ENCODE measurements at regions not wholly inside any gene's neighbourhood (a gene's known extent, or its start where the extent isn't known, plus 50 kb on each side); places are given as distances from the start of the nearest gene placed in this dataset.
"Not testable (repeated sequence)": the region's sequence is repeated elsewhere in the genome, so short reads cannot be mapped to it uniquely, and the experiment has no call there.

DNA sequence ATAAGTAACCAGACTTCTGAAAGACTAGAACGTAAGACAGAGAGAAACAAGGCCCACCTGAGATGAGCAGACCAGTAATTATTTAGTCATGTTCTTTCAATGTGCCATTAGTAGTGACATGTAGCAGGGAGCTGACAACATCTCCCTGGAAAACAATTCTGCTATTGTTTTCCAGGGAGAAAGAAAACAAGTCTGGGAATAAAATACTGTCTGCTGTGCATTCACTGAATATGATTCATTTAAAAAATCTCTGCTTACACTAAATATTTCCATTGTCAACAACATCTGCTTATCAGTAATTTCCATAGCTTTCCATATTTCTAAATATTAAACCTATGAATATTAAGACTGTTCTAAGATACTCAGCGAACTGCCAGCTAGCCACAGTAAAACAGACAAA is 80.0 kb downstream of the VCAM1 start:
- Histone ChIP-seq H3K9me3 (no peaks in the 10 kb centered on the region), H3K27me3 (peaks cover 14% of the 10 kb centered on the region), H3K36me3 (no peaks in the 10 kb centered on the region), H3K4me3 (ENCODE audit: low read depth, low read length) (no peak overlapping the region), H3K4me1 (no peaks in the 10 kb centered on the region)
- TF ChIP-seq, protein P1, sequence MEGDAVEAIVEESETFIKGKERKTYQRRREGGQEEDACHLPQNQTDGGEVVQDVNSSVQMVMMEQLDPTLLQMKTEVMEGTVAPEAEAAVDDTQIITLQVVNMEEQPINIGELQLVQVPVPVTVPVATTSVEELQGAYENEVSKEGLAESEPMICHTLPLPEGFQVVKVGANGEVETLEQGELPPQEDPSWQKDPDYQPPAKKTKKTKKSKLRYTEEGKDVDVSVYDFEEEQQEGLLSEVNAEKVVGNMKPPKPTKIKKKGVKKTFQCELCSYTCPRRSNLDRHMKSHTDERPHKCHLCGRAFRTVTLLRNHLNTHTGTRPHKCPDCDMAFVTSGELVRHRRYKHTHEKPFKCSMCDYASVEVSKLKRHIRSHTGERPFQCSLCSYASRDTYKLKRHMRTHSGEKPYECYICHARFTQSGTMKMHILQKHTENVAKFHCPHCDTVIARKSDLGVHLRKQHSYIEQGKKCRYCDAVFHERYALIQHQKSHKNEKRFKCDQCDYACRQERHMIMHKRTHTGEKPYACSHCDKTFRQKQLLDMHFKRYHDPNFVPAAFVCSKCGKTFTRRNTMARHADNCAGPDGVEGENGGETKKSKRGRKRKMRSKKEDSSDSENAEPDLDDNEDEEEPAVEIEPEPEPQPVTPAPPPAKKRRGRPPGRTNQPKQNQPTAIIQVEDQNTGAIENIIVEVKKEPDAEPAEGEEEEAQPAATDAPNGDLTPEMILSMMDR (IDR thresholded peaks at IDR 0.05; ENCODE audit: low read depth, low read length): no peak
- DNase-seq: no peak

DNA sequence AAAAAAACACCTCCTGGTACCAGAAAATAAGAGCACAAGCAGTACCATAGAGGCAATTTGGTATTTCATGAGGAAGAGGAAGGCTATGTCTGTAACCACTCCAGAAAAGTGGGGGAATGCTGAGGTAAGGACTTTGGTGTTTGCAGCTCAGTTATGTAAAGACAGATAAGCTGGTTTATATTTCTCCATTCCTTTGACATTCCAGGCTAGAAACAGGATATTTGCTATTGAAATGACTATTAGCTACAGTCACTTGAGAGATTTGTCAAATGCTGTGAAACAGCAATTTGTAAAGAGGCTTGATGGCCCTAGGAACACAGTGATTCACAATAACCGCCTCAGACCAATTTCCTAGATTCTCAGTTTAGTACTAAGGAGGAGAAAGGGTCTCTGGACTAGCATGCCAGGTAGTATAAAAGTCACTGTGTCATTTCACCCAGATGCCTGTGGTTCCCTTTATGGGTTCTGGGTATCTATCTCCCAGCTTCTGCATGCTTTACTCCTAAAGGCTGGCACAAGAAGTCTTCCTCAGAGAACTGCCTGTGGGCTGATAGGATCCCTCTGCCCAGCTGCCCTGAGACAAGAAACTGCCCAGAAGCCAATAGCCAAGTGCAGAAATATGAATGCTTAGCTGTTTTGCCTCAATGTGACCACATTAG is 80.5 kb downstream of the VCAM1 start:
- H3K36me3 ChIP-seq: no peaks in the 10 kb centered on the region
- H3K9me3 ChIP-seq: no peaks in the 10 kb centered on the region
- peaks cover 9% of the 10 kb centered on the region for H3K27me3 ChIP-seq
- H3K4me3 ChIP-seq (ENCODE audit: low read depth, low read length): no peak overlapping the region
- H3K4me1 ChIP-seq: no peaks in the 10 kb centered on the region
- no peak for DNase-seq
- TF ChIP-seq, protein P1 (IDR thresholded peaks at IDR 0.05; ENCODE audit: low read depth, low read length): no peak

DNA sequence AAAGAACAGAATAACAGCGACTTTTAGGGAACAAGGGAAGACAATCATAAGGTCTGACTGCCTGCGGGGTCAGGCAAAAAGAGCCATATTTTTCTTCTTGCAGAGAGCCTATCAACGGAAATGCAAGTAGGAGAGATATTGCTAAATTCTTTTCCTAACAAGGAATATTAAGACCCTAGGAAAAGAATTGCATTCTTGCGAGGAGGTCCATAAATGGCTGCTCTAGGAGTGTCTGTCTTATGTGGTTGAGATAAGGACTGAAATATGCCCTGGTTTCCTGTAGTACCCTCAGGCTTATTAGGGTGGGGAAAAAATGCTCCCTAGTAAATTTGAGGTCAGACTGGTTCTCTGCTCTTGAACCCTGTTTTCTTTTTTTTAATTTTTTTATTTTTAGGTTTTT is 81.7 kb downstream of the VCAM1 start:
- not testable (repeated sequence) for DNase-seq; H3K36me3 ChIP-seq; H3K4me1 ChIP-seq; H3K27me3 ChIP-seq; H3K9me3 ChIP-seq; H3K4me3 ChIP-seq (ENCODE audit: low read depth, low read length)

DNA sequence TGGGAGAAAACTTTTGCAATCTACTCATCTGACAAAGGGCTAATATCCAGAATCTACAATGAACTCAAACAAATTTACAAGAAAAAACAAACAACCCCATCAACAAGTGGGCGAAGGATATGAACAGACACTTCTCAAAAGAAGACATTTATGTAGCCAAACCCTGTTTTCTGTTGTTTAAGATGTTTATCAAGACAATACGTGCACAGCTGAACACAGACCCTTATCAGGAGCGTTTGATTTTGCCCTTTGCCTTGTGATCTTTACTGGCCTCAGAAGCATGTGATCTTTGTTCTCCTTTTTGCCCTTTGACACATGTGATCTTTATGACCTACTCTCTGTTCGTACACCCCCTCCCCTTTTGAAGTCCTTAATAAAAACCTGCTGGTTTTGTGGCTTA is 83.7 kb downstream of the VCAM1 start:
- not testable (repeated sequence) for H3K4me1 ChIP-seq; DNase-seq; H3K4me3 ChIP-seq (ENCODE audit: low read depth, low read length); H3K36me3 ChIP-seq; H3K9me3 ChIP-seq
- peaks cover 17% of the 10 kb centered on the region for H3K27me3 ChIP-seq

DNA sequence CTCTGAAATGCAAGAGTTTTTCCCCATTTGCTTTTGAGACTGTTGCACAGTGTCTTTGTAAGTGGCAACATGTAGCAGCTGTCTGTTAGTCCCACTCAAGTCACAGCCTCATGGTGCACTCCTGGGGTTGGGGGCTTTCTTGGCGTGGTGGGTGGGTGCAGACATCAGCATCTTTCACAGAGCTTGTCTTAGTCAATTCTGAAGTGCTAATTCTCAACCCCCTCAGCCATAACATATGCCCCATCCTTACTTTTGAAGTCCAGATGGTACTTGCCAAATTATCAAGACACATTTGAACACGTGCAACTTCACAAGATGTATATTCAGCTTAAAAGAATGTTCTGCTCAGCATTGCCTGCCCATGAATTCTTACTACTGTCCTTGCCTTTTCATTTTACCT is 87.1 kb downstream of the VCAM1 start:
- no peak for DNase-seq
- Histone ChIP-seq H3K27me3 (peaks cover 31% of the 10 kb centered on the region), H3K36me3 (no peaks in the 10 kb centered on the region), H3K4me3 (ENCODE audit: low read depth, low read length) (no peak overlapping the region), H3K4me1 (no peaks in the 10 kb centered on the region), H3K9me3 (no peaks in the 10 kb centered on the region)
- TF ChIP-seq, protein P1 (IDR thresholded peaks at IDR 0.05; ENCODE audit: low read depth, low read length): no peak

DNA sequence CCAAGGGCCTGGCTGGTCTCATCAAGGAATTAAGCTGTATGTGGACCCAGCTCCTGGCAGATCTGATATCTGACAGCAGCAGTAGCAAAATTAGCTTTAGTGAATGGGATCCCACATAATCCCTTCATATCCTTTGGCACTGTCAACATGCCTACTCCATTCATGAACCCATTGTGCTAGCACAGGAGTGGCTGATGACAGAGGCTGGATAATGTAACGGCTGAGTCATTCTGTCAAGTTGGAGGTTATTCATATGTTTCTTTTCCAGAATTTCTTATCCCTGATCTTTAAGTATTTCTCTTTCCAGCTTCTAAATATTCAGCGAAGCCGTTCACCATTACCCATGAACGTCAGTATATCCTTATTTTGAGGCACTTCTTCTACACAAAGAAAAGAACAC is 84.3 kb downstream of the EXTL2 start:
- H3K9me3 ChIP-seq: no peaks in the 10 kb centered on the region

DNA sequence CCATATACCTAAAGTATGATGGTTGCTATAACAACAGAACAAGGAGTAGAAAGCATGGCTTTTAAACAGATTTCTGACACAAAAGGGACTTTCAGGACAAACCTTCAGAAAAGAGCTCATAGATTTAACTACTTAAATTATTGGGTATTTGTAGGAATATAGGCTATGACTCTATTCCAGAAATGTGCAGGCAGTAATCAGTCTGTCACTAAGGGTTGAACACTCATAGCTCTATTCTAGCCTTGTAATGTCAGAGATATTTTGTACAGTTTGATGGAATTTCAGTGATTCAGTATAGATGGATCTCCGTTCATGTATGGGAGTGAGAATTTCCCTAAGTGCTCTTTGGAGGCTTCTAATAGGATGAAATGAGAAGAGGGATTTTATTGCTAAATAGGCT is 82.8 kb downstream of the EXTL2 start:
- Histone ChIP-seq H3K36me3 (no peaks in the 10 kb centered on the region), H3K4me3 (ENCODE audit: low read depth, low read length) (no peak overlapping the region), H3K4me1 (no peaks in the 10 kb centered on the region), H3K27me3 (peaks cover 40% of the 10 kb centered on the region), H3K9me3 (no peaks in the 10 kb centered on the region)
- no peak for DNase-seq
- TF ChIP-seq, protein P1 (IDR thresholded peaks at IDR 0.05; ENCODE audit: low read depth, low read length): no peak

More for the DNA sequence above, 84.3 kb downstream of the EXTL2 start:
- Histone ChIP-seq H3K36me3 (no peaks in the 10 kb centered on the region), H3K4me1 (no peaks in the 10 kb centered on the region), H3K27me3 (peaks cover 39% of the 10 kb centered on the region), H3K4me3 (ENCODE audit: low read depth, low read length) (no peak overlapping the region)
- DNase-seq: no peak
- TF ChIP-seq, protein P1 (IDR thresholded peaks at IDR 0.05; ENCODE audit: low read depth, low read length): no peak

DNA sequence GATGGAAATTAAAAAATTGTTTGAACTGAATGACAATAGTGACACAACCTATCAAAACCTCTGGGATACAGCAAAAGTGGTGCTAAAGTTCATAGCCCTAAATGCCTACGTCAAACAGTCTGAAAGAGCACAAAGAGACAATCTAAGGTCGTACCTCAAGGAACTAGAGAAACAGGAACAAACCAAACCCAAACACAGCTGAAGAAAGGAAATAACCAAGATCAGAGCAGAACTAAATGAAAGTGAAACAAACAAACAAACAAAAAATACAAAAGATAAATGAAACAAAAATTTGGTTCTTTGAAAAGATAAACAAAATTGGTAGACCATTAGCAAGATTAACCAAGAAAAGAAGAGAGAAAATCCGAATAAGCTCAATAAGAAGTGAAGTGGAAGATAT is 79.7 kb downstream of the EXTL2 start:
- not testable (repeated sequence) for H3K4me3 ChIP-seq (ENCODE audit: low read depth, low read length); H3K9me3 ChIP-seq; DNase-seq; H3K36me3 ChIP-seq; H3K4me1 ChIP-seq
- H3K27me3 ChIP-seq: peaks cover 22% of the 10 kb centered on the region
